ENCODE measurements at regions not wholly inside any gene's neighbourhood (a gene's known extent, or its start where the extent isn't known, plus 50 kb on each side); places are given as distances from the start of the nearest gene placed in this dataset.
"Not testable (repeated sequence)": the region's sequence is repeated elsewhere in the genome, so short reads cannot be mapped to it uniquely, and the experiment has no call there.

GRCh38 chr7:124630395-124630794, 135.2 kb downstream of the GPR37 start:
- Histone ChIP-seq H3K27ac (ENCODE audit: low read depth, low read length) (no peak overlapping the region), H3K4me3 (ENCODE audit: low read length) (no peak overlapping the region), H3K27me3 (ENCODE audit: control insufficient read depth, insufficient read depth, low read length) (no peaks in the 10 kb centered on the region), H3K4me1 (ENCODE audit: control insufficient read depth, insufficient read depth, low read length) (no peaks in the 10 kb centered on the region), H3K36me3 (ENCODE audit: control insufficient read depth, insufficient read depth, low read length) (no peaks in the 10 kb centered on the region), H3K9ac (ENCODE audit: low read length) (no peak overlapping the region)

- Histone ChIP-seq H3K9ac (ENCODE audit: low read length) (no peak overlapping the region), H3K27me3 (ENCODE audit: control insufficient read depth, insufficient read depth, low read length) (no peaks in the 10 kb centered on the region), H3K27ac (ENCODE audit: low read depth, low read length) (no peak overlapping the region), H3K4me1 (ENCODE audit: control insufficient read depth, insufficient read depth, low read length) (no peaks in the 10 kb centered on the region), H3K4me3 (ENCODE audit: low read length) (no peak overlapping the region), H3K36me3 (ENCODE audit: control insufficient read depth, insufficient read depth, low read length) (no peaks in the 10 kb centered on the region)
Observed at GRCh38 chr7:124618871-124619270, 146.7 kb downstream of the GPR37 start.

- H3K27me3 ChIP-seq (ENCODE audit: control insufficient read depth, insufficient read depth, low read length); H3K4me1 ChIP-seq (ENCODE audit: control insufficient read depth, insufficient read depth, low read length); H3K27ac ChIP-seq (ENCODE audit: low read depth, low read length); H3K36me3 ChIP-seq (ENCODE audit: control insufficient read depth, insufficient read depth, low read length); H3K4me3 ChIP-seq (ENCODE audit: low read length); H3K9ac ChIP-seq (ENCODE audit: low read length): not testable (repeated sequence)
Observed at GRCh38 chr7:124618051-124618450, 147.5 kb downstream of the GPR37 start.

- Histone ChIP-seq H3K4me1 (ENCODE audit: control insufficient read depth, insufficient read depth, low read length) (no peaks in the 10 kb centered on the region), H3K4me3 (ENCODE audit: low read length) (no peak overlapping the region), H3K27ac (ENCODE audit: low read depth, low read length) (no peak overlapping the region), H3K9ac (ENCODE audit: low read length) (no peak overlapping the region), H3K27me3 (ENCODE audit: control insufficient read depth, insufficient read depth, low read length) (no peaks in the 10 kb centered on the region), H3K36me3 (ENCODE audit: control insufficient read depth, insufficient read depth, low read length) (no peaks in the 10 kb centered on the region)
Observed at GRCh38 chr7:124603066-124603465, 162.5 kb downstream of the GPR37 start.

- no peak overlapping the region for H3K4me3 ChIP-seq (ENCODE audit: low read length)
- H3K4me1 ChIP-seq (ENCODE audit: control insufficient read depth, insufficient read depth, low read length), result no peaks in the 10 kb centered on the region
- H3K27me3 ChIP-seq (ENCODE audit: control insufficient read depth, insufficient read depth, low read length), result no peaks in the 10 kb centered on the region
- no peak overlapping the region for H3K27ac ChIP-seq (ENCODE audit: low read depth, low read length)
- no peaks in the 10 kb centered on the region for H3K36me3 ChIP-seq (ENCODE audit: control insufficient read depth, insufficient read depth, low read length)
- no peak overlapping the region for H3K9ac ChIP-seq (ENCODE audit: low read length)
Observed at GRCh38 chr7:124597509-124597908, 168.1 kb downstream of the GPR37 start.

- Histone ChIP-seq H3K9ac (ENCODE audit: low read length) (no peak overlapping the region), H3K4me3 (ENCODE audit: low read length) (no peak overlapping the region), H3K36me3 (ENCODE audit: control insufficient read depth, insufficient read depth, low read length) (no peaks in the 10 kb centered on the region), H3K27me3 (ENCODE audit: control insufficient read depth, insufficient read depth, low read length) (no peaks in the 10 kb centered on the region), H3K27ac (ENCODE audit: low read depth, low read length) (no peak overlapping the region), H3K4me1 (ENCODE audit: control insufficient read depth, insufficient read depth, low read length) (no peaks in the 10 kb centered on the region)
Observed at GRCh38 chr7:124596881-124597280, 168.7 kb downstream of the GPR37 start.

- Histone ChIP-seq H3K9ac (ENCODE audit: low read length) (no peak overlapping the region), H3K27ac (ENCODE audit: low read depth, low read length) (no peak overlapping the region), H3K4me3 (ENCODE audit: low read length) (no peak overlapping the region), H3K4me1 (ENCODE audit: control insufficient read depth, insufficient read depth, low read length) (no peaks in the 10 kb centered on the region), H3K36me3 (ENCODE audit: control insufficient read depth, insufficient read depth, low read length) (no peaks in the 10 kb centered on the region), H3K27me3 (ENCODE audit: control insufficient read depth, insufficient read depth, low read length) (no peaks in the 10 kb centered on the region)
Observed at GRCh38 chr7:124590814-124591213, 174.8 kb downstream of the GPR37 start.

- Histone ChIP-seq H3K27me3 (ENCODE audit: control insufficient read depth, insufficient read depth, low read length) (no peaks in the 10 kb centered on the region), H3K36me3 (ENCODE audit: control insufficient read depth, insufficient read depth, low read length) (no peaks in the 10 kb centered on the region), H3K4me3 (ENCODE audit: low read length) (no peak overlapping the region), H3K9ac (ENCODE audit: low read length) (no peak overlapping the region), H3K27ac (ENCODE audit: low read depth, low read length) (no peak overlapping the region), H3K4me1 (ENCODE audit: control insufficient read depth, insufficient read depth, low read length) (no peaks in the 10 kb centered on the region)
Observed at GRCh38 chr7:124577256-124577655, 188.3 kb downstream of the GPR37 start.

- Histone ChIP-seq H3K27me3 (ENCODE audit: control insufficient read depth, insufficient read depth, low read length) (no peaks in the 10 kb centered on the region), H3K27ac (ENCODE audit: low read depth, low read length) (no peak overlapping the region), H3K9ac (ENCODE audit: low read length) (no peak overlapping the region)
Observed at GRCh38 chr7:124575176-124575575, 190.4 kb downstream of the GPR37 start.

GRCh38 chr7:124570558-124570957, 195.0 kb downstream of the GPR37 start:
- Histone ChIP-seq H3K27me3 (ENCODE audit: control insufficient read depth, insufficient read depth, low read length) (no peaks in the 10 kb centered on the region), H3K36me3 (ENCODE audit: control insufficient read depth, insufficient read depth, low read length) (no peaks in the 10 kb centered on the region), H3K4me3 (ENCODE audit: low read length) (no peak overlapping the region), H3K4me1 (ENCODE audit: control insufficient read depth, insufficient read depth, low read length) (no peaks in the 10 kb centered on the region), H3K9ac (ENCODE audit: low read length) (no peak overlapping the region), H3K27ac (ENCODE audit: low read depth, low read length) (no peak overlapping the region)

More at GRCh38 chr7:124575176-124575575, 190.4 kb downstream of the GPR37 start:
- H3K4me3 ChIP-seq (ENCODE audit: low read length), result no peak overlapping the region
- H3K4me1 ChIP-seq (ENCODE audit: control insufficient read depth, insufficient read depth, low read length), result no peaks in the 10 kb centered on the region
- H3K36me3 ChIP-seq (ENCODE audit: control insufficient read depth, insufficient read depth, low read length), result no peaks in the 10 kb centered on the region

- no peaks in the 10 kb centered on the region for H3K36me3 ChIP-seq (ENCODE audit: control insufficient read depth, insufficient read depth, low read length)
- no peak overlapping the region for H3K27ac ChIP-seq (ENCODE audit: low read depth, low read length)
- no peak overlapping the region for H3K4me3 ChIP-seq (ENCODE audit: low read length)
- no peak overlapping the region for H3K9ac ChIP-seq (ENCODE audit: low read length)
- H3K4me1 ChIP-seq (ENCODE audit: control insufficient read depth, insufficient read depth, low read length), result no peaks in the 10 kb centered on the region
- no peaks in the 10 kb centered on the region for H3K27me3 ChIP-seq (ENCODE audit: control insufficient read depth, insufficient read depth, low read length)
Observed at GRCh38 chr7:124566583-124566982, 199.0 kb downstream of the GPR37 start.

GRCh38 chr7:124557587-124557986, 208.0 kb downstream of the GPR37 start:
- Histone ChIP-seq H3K27me3 (ENCODE audit: control insufficient read depth, insufficient read depth, low read length) (no peaks in the 10 kb centered on the region), H3K4me1 (ENCODE audit: control insufficient read depth, insufficient read depth, low read length) (no peaks in the 10 kb centered on the region), H3K27ac (ENCODE audit: low read depth, low read length) (no peak overlapping the region), H3K4me3 (ENCODE audit: low read length) (no peak overlapping the region), H3K36me3 (ENCODE audit: control insufficient read depth, insufficient read depth, low read length) (no peaks in the 10 kb centered on the region), H3K9ac (ENCODE audit: low read length) (no peak overlapping the region)

- Histone ChIP-seq H3K27ac (ENCODE audit: low read depth, low read length) (no peak overlapping the region), H3K4me1 (ENCODE audit: control insufficient read depth, insufficient read depth, low read length) (no peaks in the 10 kb centered on the region), H3K27me3 (ENCODE audit: control insufficient read depth, insufficient read depth, low read length) (no peaks in the 10 kb centered on the region), H3K9ac (ENCODE audit: low read length) (no peak overlapping the region), H3K36me3 (ENCODE audit: control insufficient read depth, insufficient read depth, low read length) (no peaks in the 10 kb centered on the region), H3K4me3 (ENCODE audit: low read length) (no peak overlapping the region)
Observed at GRCh38 chr7:124557101-124557500, 208.5 kb downstream of the GPR37 start.
